HEK293 (cell line): ENCODE measurements at regions not wholly inside any gene's neighbourhood (a gene's known extent, or its start where the extent isn't known, plus 50 kb on each side); places are given as distances from the start of the nearest gene placed in this dataset.

Experiments used
- CTCF ChIA-PET: fragments of 350-600 bp; formaldehyde crosslinking; extraction: SDS; loops from one replicate; lab custom pipeline; 2021; ENCODE audit warnings: antibody characterized with exemption; lab: Yijun Ruan, JAX
- POLR2A ChIA-PET: fragments of 300-600 bp; formaldehyde crosslinking; extraction: SDS; loops from one replicate; lab custom pipeline; 2020; ENCODE audit warnings: antibody characterized with exemption, inconsistent platforms; lab: Yijun Ruan, JAX
- H3K27ac ChIP-seq: fragments of 200-500 bp; sonication (Bioruptor generic); 2 replicates; pipeline ENCODE4 v1.5.1; 2014; ENCODE audit warnings: low read depth, low read length, control low read depth, inconsistent platforms; ENCODE audit errors: extremely low read depth
- H3K36me3 ChIP-seq, 2 experiments: fragments of 200-500 bp in 1 of 2; sonication (Bioruptor generic) in 1 of 2; 1 replicate in 1 of 2; 2 replicates in 1 of 2; pipeline ENCODE4 v1.5.1; 2014 to 2017; ENCODE audit warnings: inconsistent platforms in 2 of 2, low read length in 2 of 2; ENCODE audit not compliant: control insufficient read depth in 2 of 2, insufficient read depth in 1 of 2
- H3K4me1 ChIP-seq: fragments of 200-500 bp; sonication (Bioruptor generic); 2 replicates; pipeline ENCODE4 v1.5.1; 2014; ENCODE audit warnings: mild to moderate bottlenecking, low read length, inconsistent platforms; ENCODE audit not compliant: control insufficient read depth, insufficient read depth
- H3K4me3 ChIP-seq: 2 replicates; pipeline ENCODE4 v1.5.1; 2011; ENCODE audit warnings: low read depth, mild to moderate bottlenecking, control low read depth, low read length, moderate library complexity
- H3K9me3 ChIP-seq: fragments of 200-500 bp; sonication (Bioruptor generic); 2 replicates; pipeline ENCODE4 v1.5.1; 2014; ENCODE audit warnings: low read depth, low read length, inconsistent platforms; ENCODE audit not compliant: control insufficient read depth, insufficient read depth
- FEZF1 ChIP-seq: fragments of 450-650 bp; formaldehyde crosslinking; IDR thresholded peaks from 2 replicates; pipeline ENCODE4 v1.5.1; 2016; ENCODE audit warnings: missing biosample characterization, missing genetic modification characterization
- PRDM2 ChIP-seq: fragments of 450-650 bp; formaldehyde crosslinking; IDR thresholded peaks from 2 replicates; pipeline ENCODE4 v1.5.1; 2016; ENCODE audit warnings: missing biosample characterization, missing genetic modification characterization, borderline replicate concordance
- YY1 ChIP-seq: fragments of 450-650 bp; formaldehyde crosslinking; IDR thresholded peaks from 2 replicates; pipeline ENCODE4 v1.5.1; 2018; ENCODE audit warnings: missing biosample characterization, missing genetic modification characterization
- ZBTB11 ChIP-seq: fragments of 450-650 bp; formaldehyde crosslinking; conservative IDR thresholded peaks from 2 replicates; pipeline ENCODE4 v1.5.1; 2016; ENCODE audit warnings: low read depth, missing biosample characterization, missing genetic modification characterization
- ZBTB7A ChIP-seq: fragments of 450-650 bp; formaldehyde crosslinking; IDR thresholded peaks from 2 replicates; pipeline ENCODE4 v1.5.1; 2016; ENCODE audit warnings: low read depth, missing biosample characterization, missing genetic modification characterization
- ZNF184 ChIP-seq: fragments of 450-650 bp; IDR thresholded peaks from 2 replicates; pipeline ENCODE4 v1.5.1; 2018; ENCODE audit warnings: missing biosample characterization, mild to moderate bottlenecking, missing genetic modification characterization
- ZNF350 ChIP-seq: fragments of 450-650 bp; formaldehyde crosslinking; IDR thresholded peaks from 2 replicates; pipeline ENCODE4 v1.5.0; 2017; ENCODE audit warnings: missing biosample characterization, mild to moderate bottlenecking, missing genetic modification characterization
- ZNF404 ChIP-seq: fragments of 450-650 bp; formaldehyde crosslinking; IDR thresholded peaks from 2 replicates; pipeline ENCODE4 v1.5.1; 2017; ENCODE audit warnings: missing biosample characterization, missing genetic modification characterization
- ZNF514 ChIP-seq: fragments of 450-650 bp; formaldehyde crosslinking; IDR thresholded peaks from 2 replicates; pipeline ENCODE4 v1.5.1; 2016; ENCODE audit warnings: missing biosample characterization, missing genetic modification characterization
- ZNF529 ChIP-seq: fragments of 450-650 bp; formaldehyde crosslinking; IDR thresholded peaks from 2 replicates; pipeline ENCODE4 v1.5.1; 2017; ENCODE audit warnings: missing genetic modification characterization, missing biosample characterization; ENCODE audit not compliant: insufficient replicate concordance
- ZNF530 ChIP-seq: fragments of 450-650 bp; formaldehyde crosslinking; IDR thresholded peaks from 2 replicates; pipeline ENCODE4 v1.5.1; 2016; ENCODE audit warnings: low read depth, missing biosample characterization, missing genetic modification characterization
- ZNF626 ChIP-seq: fragments of 450-650 bp; sonication (Bioruptor Pico); formaldehyde crosslinking; IDR thresholded peaks from 2 replicates; pipeline ENCODE4 v1.5.1; 2018; ENCODE audit warnings: missing biosample characterization, missing genetic modification characterization, inconsistent platforms
- ZNF645 ChIP-seq: fragments of 450-650 bp; formaldehyde crosslinking; IDR thresholded peaks from 2 replicates; pipeline ENCODE4; 2016; ENCODE audit warnings: missing biosample characterization, missing genetic modification characterization
- ZNF654 ChIP-seq: fragments of 450-650 bp; formaldehyde crosslinking; IDR thresholded peaks from 2 replicates; pipeline ENCODE4 v1.5.1; 2016; ENCODE audit warnings: low read depth, missing biosample characterization, missing genetic modification characterization
- ZNF670 ChIP-seq: fragments of 450-650 bp; formaldehyde crosslinking; IDR thresholded peaks from 2 replicates; pipeline ENCODE4 v1.5.1; 2016; ENCODE audit warnings: missing biosample characterization, missing genetic modification characterization, low read depth
- ZNF785 ChIP-seq: fragments of 450-650 bp; formaldehyde crosslinking; IDR thresholded peaks from 2 replicates; pipeline ENCODE4 v1.5.1; 2016; ENCODE audit warnings: missing biosample characterization, missing genetic modification characterization
- ZNF843 ChIP-seq: fragments of 450-650 bp; formaldehyde crosslinking; IDR thresholded peaks from 2 replicates; pipeline ENCODE4 v1.5.1; 2016; ENCODE audit warnings: missing biosample characterization, missing genetic modification characterization
- ZSCAN5A ChIP-seq: fragments of 450-650 bp; formaldehyde crosslinking; IDR thresholded peaks from 2 replicates; pipeline ENCODE4 v1.5.1; 2016; ENCODE audit warnings: missing biosample characterization, missing genetic modification characterization
- ZXDB ChIP-seq: fragments of 450-650 bp; formaldehyde crosslinking; IDR thresholded peaks from 2 replicates; pipeline ENCODE4 v1.5.1; 2016; ENCODE audit warnings: missing biosample characterization, missing genetic modification characterization
- TF ChIP-seq, protein P1 (sequence below): fragments of 450-650 bp; formaldehyde crosslinking; IDR thresholded peaks from 2 replicates; pipeline ENCODE4 v1.5.1; 2016; ENCODE audit warnings: missing biosample characterization, missing genetic modification characterization
- TF ChIP-seq, protein P2 (sequence below): fragments of 450-650 bp; formaldehyde crosslinking; IDR thresholded peaks from 2 replicates; pipeline ENCODE4 v1.5.1; 2017; ENCODE audit warnings: missing biosample characterization, missing genetic modification characterization
- TF ChIP-seq, protein P3 (sequence below): fragments of 450-650 bp; formaldehyde crosslinking; IDR thresholded peaks from 2 replicates; pipeline ENCODE4 v1.5.1; 2017; ENCODE audit warnings: missing biosample characterization, mild to moderate bottlenecking, missing genetic modification characterization, moderate library complexity

DNA sequence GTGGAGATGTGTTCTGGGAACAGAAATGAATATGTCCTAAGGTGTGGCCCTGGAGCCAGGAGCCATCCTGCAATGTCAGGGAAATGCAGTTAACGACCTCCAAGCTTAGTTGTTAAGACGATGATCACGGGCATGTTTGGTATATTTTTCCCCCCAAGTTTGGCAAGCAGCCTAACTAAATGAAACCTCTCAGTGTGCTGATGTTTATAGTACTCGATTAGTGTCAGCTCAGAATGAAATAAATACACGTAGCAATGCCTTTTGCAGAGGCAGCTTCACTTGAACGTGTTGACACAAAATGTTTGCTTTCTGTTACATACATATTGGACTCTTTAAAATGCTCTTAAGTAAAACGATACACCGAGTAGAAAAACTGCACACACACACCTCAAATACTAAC, 76.2 kb upstream of the OLIG3 start (continued):
- peak; percentile 69; the same call in 1 of the 2 replicates for TF ChIP-seq ZNF843
- TF ChIP-seq, protein P1, sequence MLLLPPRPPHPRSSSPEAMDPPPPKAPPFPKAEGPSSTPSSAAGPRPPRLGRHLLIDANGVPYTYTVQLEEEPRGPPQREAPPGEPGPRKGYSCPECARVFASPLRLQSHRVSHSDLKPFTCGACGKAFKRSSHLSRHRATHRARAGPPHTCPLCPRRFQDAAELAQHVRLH (tag by site-specific recombination), result no peak
- no peak for TF ChIP-seq ZNF530 (tag by site-specific recombination)
- TF ChIP-seq ZNF654, result no peak
- no peak for TF ChIP-seq ZXDB (tag by site-specific recombination)
- TF ChIP-seq ZBTB7A (tag by site-specific recombination), result no peak
- no peak for TF ChIP-seq ZNF670
- TF ChIP-seq FEZF1 (tag by site-specific recombination), result peak; percentile 77
- TF ChIP-seq YY1 (tag by site-specific recombination), result no peak
- no peak for TF ChIP-seq ZBTB11

DNA sequence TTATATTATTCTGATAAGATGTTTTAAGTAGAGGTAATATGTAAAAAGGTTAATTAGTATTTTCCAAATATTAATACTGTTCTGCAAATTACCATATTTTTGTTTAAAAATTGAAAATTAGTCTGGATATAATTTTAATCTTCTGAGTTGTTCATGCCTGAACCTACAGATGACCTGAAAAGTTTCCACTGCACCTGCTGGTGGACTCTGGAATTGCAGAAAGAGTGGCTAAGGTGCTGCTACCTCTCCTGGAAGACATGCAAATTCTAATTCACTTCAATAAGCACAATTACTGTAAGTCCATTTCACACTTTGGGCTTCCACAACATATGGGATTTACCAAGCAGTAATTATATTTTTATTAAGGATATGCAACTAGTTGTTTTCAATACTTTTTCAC, 77.7 kb upstream of the OLIG3 start:
- peaks cover 20% of the 10 kb centered on the region for H3K4me1 ChIP-seq
- ChIA-PET POLR2A (no interaction called here), CTCF (interaction anchor here (0.8 kb wide), 1 partner anchor 10 kb away, joined by 3 read pairs; no protein-coding TSS in a partner anchor)
- no peaks in the 10 kb centered on the region for H3K9me3 ChIP-seq
- H3K36me3 ChIP-seq, result no peaks in the 10 kb centered on the region
- no peak overlapping the region for H3K4me3 ChIP-seq
- H3K27ac ChIP-seq, result no peak overlapping the region
- no peak for TF ChIP-seq ZNF654
- no peak for TF ChIP-seq ZNF404 (tag by site-specific recombination)
- TF ChIP-seq, protein P2, sequence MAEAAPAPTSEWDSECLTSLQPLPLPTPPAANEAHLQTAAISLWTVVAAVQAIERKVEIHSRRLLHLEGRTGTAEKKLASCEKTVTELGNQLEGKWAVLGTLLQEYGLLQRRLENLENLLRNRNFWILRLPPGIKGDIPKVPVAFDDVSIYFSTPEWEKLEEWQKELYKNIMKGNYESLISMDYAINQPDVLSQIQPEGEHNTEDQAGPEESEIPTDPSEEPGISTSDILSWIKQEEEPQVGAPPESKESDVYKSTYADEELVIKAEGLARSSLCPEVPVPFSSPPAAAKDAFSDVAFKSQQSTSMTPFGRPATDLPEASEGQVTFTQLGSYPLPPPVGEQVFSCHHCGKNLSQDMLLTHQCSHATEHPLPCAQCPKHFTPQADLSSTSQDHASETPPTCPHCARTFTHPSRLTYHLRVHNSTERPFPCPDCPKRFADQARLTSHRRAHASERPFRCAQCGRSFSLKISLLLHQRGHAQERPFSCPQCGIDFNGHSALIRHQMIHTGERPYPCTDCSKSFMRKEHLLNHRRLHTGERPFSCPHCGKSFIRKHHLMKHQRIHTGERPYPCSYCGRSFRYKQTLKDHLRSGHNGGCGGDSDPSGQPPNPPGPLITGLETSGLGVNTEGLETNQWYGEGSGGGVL (tag by site-specific recombination), result no peak
- TF ChIP-seq FEZF1 (tag by site-specific recombination), result no peak
- no peak for TF ChIP-seq ZNF626 (tag by site-specific recombination)
- TF ChIP-seq, protein P3, sequence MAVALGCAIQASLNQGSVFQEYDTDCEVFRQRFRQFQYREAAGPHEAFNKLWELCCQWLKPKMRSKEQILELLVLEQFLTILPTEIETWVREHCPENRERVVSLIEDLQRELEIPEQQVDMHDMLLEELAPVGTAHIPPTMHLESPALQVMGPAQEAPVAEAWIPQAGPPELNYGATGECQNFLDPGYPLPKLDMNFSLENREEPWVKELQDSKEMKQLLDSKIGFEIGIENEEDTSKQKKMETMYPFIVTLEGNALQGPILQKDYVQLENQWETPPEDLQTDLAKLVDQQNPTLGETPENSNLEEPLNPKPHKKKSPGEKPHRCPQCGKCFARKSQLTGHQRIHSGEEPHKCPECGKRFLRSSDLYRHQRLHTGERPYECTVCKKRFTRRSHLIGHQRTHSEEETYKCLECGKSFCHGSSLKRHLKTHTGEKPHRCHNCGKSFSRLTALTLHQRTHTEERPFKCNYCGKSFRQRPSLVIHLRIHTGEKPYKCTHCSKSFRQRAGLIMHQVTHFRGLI (tag by site-specific recombination), result no peak
- no peak for TF ChIP-seq ZNF184 (tag by site-specific recombination)
- no peak for TF ChIP-seq ZNF350
- TF ChIP-seq ZNF514 (tag by site-specific recombination), result no peak
- no peak for TF ChIP-seq ZSCAN5A (tag by site-specific recombination)
- no peak for TF ChIP-seq ZNF785 (tag by site-specific recombination)
- no peak for TF ChIP-seq PRDM2
- TF ChIP-seq ZNF529, result no peak
- no peak for TF ChIP-seq ZNF645 (tag by site-specific recombination)
